ENCODE measurements at regions not wholly inside any gene's neighbourhood (a gene's known extent, or its start where the extent isn't known, plus 50 kb on each side); places are given as distances from the start of the nearest gene placed in this dataset.
A peak's percentile ranks its signal among the peaks of the same experiment; 100 is the strongest.

DNA sequence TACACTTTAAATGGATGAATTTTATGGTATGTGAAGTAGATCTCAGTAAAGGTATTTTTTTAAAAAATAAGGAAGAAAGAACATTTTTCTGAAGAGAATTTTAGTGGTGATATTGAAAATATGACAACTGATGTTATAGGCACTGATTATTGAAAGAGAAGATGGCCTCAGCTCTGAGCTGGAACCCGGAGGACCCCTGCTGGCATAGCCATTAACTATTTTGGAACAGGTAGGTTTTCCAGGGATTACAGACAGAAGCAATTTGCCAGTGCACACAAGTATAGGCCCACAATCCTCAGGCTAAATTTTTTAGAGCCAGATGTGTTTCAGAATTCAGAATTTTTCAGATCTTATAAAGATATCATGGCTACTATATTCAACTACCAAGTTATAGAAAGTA is 315.9 kb upstream of the GPR149 start:
- intact Hi-C loops (cut with DNase I) = no loop called here
- ATAC-seq (no peak), DNase-seq (no peak)
- no peak overlapping the region for H3K4me3 ChIP-seq
- H3K4me1 ChIP-seq = no peaks in the 10 kb centered on the region
- TF ChIP-seq, protein P1, sequence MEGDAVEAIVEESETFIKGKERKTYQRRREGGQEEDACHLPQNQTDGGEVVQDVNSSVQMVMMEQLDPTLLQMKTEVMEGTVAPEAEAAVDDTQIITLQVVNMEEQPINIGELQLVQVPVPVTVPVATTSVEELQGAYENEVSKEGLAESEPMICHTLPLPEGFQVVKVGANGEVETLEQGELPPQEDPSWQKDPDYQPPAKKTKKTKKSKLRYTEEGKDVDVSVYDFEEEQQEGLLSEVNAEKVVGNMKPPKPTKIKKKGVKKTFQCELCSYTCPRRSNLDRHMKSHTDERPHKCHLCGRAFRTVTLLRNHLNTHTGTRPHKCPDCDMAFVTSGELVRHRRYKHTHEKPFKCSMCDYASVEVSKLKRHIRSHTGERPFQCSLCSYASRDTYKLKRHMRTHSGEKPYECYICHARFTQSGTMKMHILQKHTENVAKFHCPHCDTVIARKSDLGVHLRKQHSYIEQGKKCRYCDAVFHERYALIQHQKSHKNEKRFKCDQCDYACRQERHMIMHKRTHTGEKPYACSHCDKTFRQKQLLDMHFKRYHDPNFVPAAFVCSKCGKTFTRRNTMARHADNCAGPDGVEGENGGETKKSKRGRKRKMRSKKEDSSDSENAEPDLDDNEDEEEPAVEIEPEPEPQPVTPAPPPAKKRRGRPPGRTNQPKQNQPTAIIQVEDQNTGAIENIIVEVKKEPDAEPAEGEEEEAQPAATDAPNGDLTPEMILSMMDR (IDR thresholded peaks at IDR 0.05) = no peak
- H3K36me3 ChIP-seq = no peaks in the 10 kb centered on the region
- H3K27me3 ChIP-seq = no peaks in the 10 kb centered on the region
- peaks cover 0 to 26% of the 10 kb centered on the region in 2 donors for H3K9me3 ChIP-seq
- no peak overlapping the region for H3K27ac ChIP-seq

DNA sequence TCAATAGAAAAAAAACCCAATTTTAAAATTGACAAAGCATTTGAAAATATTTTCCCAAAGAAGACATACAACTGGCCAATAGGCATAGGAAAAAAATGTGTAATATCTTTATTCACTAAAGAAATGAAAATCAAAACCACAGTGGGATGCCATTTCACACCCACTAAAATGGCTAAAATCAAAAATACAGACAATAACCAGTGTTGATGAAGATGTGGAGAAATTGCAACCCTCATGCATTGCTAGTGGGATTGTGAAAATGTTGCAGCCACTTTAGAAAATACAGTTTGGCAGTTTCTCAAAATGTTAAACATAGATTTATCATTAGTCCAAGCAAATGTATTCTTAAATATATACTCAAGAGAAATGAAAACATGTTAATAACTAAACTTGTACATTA is 315.1 kb upstream of the GPR149 start:
- Histone ChIP-seq H3K9me3 (peaks cover 0 to 30% of the 10 kb centered on the region in 2 donors), H3K27me3 (no peaks in the 10 kb centered on the region), H3K4me1 (no peaks in the 10 kb centered on the region), H3K27ac (no peak overlapping the region), H3K4me3 (no peak overlapping the region), H3K36me3 (no peaks in the 10 kb centered on the region)
- ATAC-seq = no peak
- TF ChIP-seq, protein P1 (IDR thresholded peaks at IDR 0.05) = no peak
- intact Hi-C loops (cut with DNase I) = no loop called here
- DNase-seq = no peak

DNA sequence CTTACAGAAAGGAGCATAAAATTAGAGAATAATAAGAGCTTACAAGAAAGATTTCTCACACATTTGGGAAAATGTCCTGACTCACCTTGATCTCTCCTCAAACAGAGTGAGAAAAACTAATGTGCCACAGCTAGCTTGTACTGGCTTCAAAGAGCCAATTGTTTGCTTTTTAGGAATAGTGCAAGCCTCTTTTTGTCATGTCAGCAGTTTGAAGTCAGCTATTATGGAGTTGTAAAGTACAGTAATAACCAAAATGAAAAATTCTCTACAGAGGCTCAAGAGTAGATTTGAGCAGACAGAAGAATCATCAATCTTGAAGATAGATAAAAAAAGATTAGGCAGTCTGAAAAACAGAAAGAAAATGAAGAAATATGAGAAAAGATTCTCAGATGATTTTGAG is 313.4 kb upstream of the GPR149 start:
- Histone ChIP-seq H3K9me3 (peaks cover 0 to 30% of the 10 kb centered on the region in 2 donors), H3K4me1 (no peaks in the 10 kb centered on the region), H3K27ac (no peak overlapping the region), H3K4me3 (no peak overlapping the region), H3K36me3 (no peaks in the 10 kb centered on the region), H3K27me3 (no peaks in the 10 kb centered on the region)
- intact Hi-C loops (cut with DNase I) = no loop called here
- TF ChIP-seq, protein P1 (IDR thresholded peaks at IDR 0.05) = no peak
- DNase-seq (no peak), ATAC-seq (no peak)

DNA sequence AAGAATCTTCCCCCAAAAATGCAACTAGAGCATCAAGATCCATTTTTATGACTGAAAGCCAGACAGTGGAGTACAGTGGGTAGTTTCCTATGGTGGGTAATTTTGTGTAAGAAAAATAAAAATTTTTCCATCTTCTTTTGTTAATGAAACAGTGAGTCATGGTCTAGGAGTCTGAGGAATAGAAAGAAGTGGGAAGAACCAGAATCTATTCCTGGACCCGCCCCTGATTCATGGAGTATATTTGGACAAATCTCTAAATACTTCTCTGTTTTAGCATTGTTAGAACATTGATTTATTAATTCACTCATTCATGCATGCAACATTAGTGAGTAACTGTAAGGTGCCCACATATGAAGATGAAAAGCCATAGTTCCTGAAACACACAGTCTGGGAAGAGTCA is 304.5 kb upstream of the GPR149 start:
- DNase-seq = no peak
- Histone ChIP-seq H3K4me1 (no peaks in the 10 kb centered on the region), H3K27ac (no peak overlapping the region), H3K27me3 (no peaks in the 10 kb centered on the region), H3K36me3 (no peaks in the 10 kb centered on the region), H3K9me3 (no peaks in the 10 kb centered on the region), H3K4me3 (no peak overlapping the region)
- intact Hi-C loops (cut with DNase I) = no loop called here
- ATAC-seq = no peak
- TF ChIP-seq, protein P1 (IDR thresholded peaks at IDR 0.05) = no peak

DNA sequence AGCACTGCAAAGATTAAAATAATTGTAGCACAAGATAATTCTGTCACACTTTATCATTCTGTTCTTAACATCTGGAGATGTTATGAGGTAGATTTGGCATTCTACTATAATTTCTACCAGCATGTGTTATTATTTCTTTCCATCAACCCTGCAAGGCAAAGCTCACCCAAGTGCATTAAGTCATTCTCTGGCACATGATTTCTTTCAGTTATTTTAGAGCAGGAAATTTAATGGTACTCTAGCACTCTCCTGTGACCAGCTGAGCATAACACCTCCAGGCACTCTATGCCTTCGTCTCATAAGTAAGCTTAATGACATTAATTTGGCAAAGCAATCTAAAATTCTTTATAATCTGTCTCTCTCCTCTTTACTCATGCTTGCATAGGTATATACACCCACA is 300.2 kb upstream of the GPR149 start:
- intact Hi-C loops (cut with DNase I) = no loop called here
- ATAC-seq = no peak
- no peaks in the 10 kb centered on the region for H3K36me3 ChIP-seq
- H3K27me3 ChIP-seq = no peaks in the 10 kb centered on the region
- no peak overlapping the region for H3K27ac ChIP-seq
- DNase-seq = peak in 1 of 4 donors; percentile 5
- no peaks in the 10 kb centered on the region for H3K9me3 ChIP-seq
- H3K4me1 ChIP-seq = no peaks in the 10 kb centered on the region
- TF ChIP-seq, protein P1 (IDR thresholded peaks at IDR 0.05) = no peak
- no peak overlapping the region for H3K4me3 ChIP-seq
